CD14-positive monocyte (primary cell): ENCODE measurements at regions not wholly inside any gene's neighbourhood (a gene's known extent, or its start where the extent isn't known, plus 50 kb on each side); places are given as distances from the start of the nearest gene placed in this dataset.

Source experiments
- DNase-seq, 3 donors: peaks; one replicate each; pipeline ENCODE4 v3.0.0-alpha.2; 2011 to 2022
- H2AFZ ChIP-seq: 2 replicates; pipeline ENCODE4 v1.6.0; 2012; ENCODE audit warnings: mild to moderate bottlenecking, low read depth, low read length, inconsistent platforms; ENCODE audit not compliant: insufficient read depth, poor library complexity, severe bottlenecking
- H3K27ac ChIP-seq, 2 donors: 1 replicate in 1 of 2; 2 replicates in 1 of 2; pipeline ENCODE4 v1.5.1; 2012 to 2013; ENCODE audit warnings: low read length in 2 of 2, control low read depth in 1 of 2, inconsistent platforms in 1 of 2, low read depth in 1 of 2, mild to moderate bottlenecking in 1 of 2
- H3K27me3 ChIP-seq, 2 donors: one replicate each; pipeline versions ENCODE4 v1.6.0 to v1.6.1; 2011 to 2013; ENCODE audit warnings: low read length in 2 of 2; ENCODE audit not compliant: control insufficient read depth in 2 of 2, insufficient read depth in 2 of 2
- H3K36me3 ChIP-seq, 2 donors: replicated peaks in 1 of 2; 1 replicate in 1 of 2; 2 replicates in 1 of 2; pipeline versions ENCODE4 v1.5.1 to v1.6.1; 2012 to 2013; ENCODE audit warnings: low read length in 2 of 2, control low read depth in 1 of 2, inconsistent platforms in 1 of 2, mild to moderate bottlenecking in 1 of 2; ENCODE audit not compliant: insufficient read depth in 2 of 2, control insufficient read depth in 1 of 2
- H3K4me1 ChIP-seq, 2 donors: 1 replicate in 1 of 2; 2 replicates in 1 of 2; pipeline versions ENCODE4 v1.5.1 to v1.6.1; 2012 to 2013; ENCODE audit warnings: low read length in 2 of 2, control low read depth in 1 of 2, inconsistent platforms in 1 of 2, mild to moderate bottlenecking in 1 of 2, moderate library complexity in 1 of 2; ENCODE audit not compliant: insufficient read depth in 2 of 2, control insufficient read depth in 1 of 2
- H3K4me2 ChIP-seq: replicated peaks from 2 replicates; pipeline ENCODE3; 2012; ENCODE audit warnings: low read length, moderate library complexity, mild to moderate bottlenecking; ENCODE audit not compliant: poor library complexity, severe bottlenecking; ENCODE audit errors: extremely low read depth
- H3K4me3 ChIP-seq, 3 experiments: fragments of 200-600 bp in 1 of 3; sonication (generic) in 1 of 3; replicated peaks in 1 of 3; 1 replicate in 2 of 3; 2 replicates in 1 of 3; pipeline ENCODE4 v1.5.1; 2011 to 2013; ENCODE audit warnings: low read length in 3 of 3, mild to moderate bottlenecking in 3 of 3, control low read depth in 2 of 3, low read depth in 2 of 3, inconsistent platforms in 1 of 3, moderate library complexity in 1 of 3
- H3K79me2 ChIP-seq: 2 replicates; pipeline ENCODE4 v1.6.0; 2012; ENCODE audit warnings: mild to moderate bottlenecking, control low read depth, inconsistent platforms, low read length, moderate library complexity; ENCODE audit not compliant: insufficient read depth
- H3K9ac ChIP-seq: 2 replicates; pipeline ENCODE4 v1.6.0; 2017; ENCODE audit warnings: low read length, mild to moderate bottlenecking; ENCODE audit not compliant: insufficient read depth, poor library complexity, severe bottlenecking
- H3K9me3 ChIP-seq, 2 donors: replicated peaks in 1 of 2; 1 replicate in 1 of 2; 2 replicates in 1 of 2; pipeline versions ENCODE4 v1.5.1 to v1.6.1; 2012 to 2013; ENCODE audit warnings: low read length in 2 of 2, control low read depth in 1 of 2; ENCODE audit not compliant: control insufficient read depth in 1 of 2, insufficient read depth in 1 of 2
- H4K20me1 ChIP-seq: 2 replicates; pipeline ENCODE4 v1.6.0; 2012; ENCODE audit warnings: mild to moderate bottlenecking, low read length, control low read depth, moderate library complexity; ENCODE audit not compliant: insufficient read depth
- H3K27ac Mint-ChIP-seq, 7 donors: one replicate each; pipeline ENCODE4 v1.8.0; 2020; ENCODE audit warnings: mild to moderate bottlenecking in 7 of 7, mixed read lengths in 7 of 7, moderate library complexity in 6 of 7, inconsistent platforms in 2 of 7
- H3K27me3 Mint-ChIP-seq, 3 donors: one replicate each; pipeline ENCODE4 v1.8.0; 2021 to 2022; ENCODE audit warnings: low read depth in 3 of 3, mild to moderate bottlenecking in 3 of 3, mixed read lengths in 3 of 3, moderate library complexity in 3 of 3, inconsistent platforms in 1 of 3
- H3K36me3 Mint-ChIP-seq, 2 donors: one replicate each; pipeline ENCODE4 v1.8.0; 2020; ENCODE audit warnings: mixed read lengths in 2 of 2, inconsistent platforms in 1 of 2, mild to moderate bottlenecking in 1 of 2
- H3K4me1 Mint-ChIP-seq: one replicate; pipeline ENCODE4 v1.8.0; 2020; ENCODE audit warnings: mild to moderate bottlenecking, mixed read lengths
- H3K4me3 Mint-ChIP-seq, 2 donors: one replicate each; pipeline ENCODE4 v1.8.0; 2020; ENCODE audit warnings: mild to moderate bottlenecking in 2 of 2, mixed read lengths in 2 of 2, moderate library complexity in 1 of 2
- H3K9me3 Mint-ChIP-seq, 7 donors: one replicate each; pipeline ENCODE4 v1.8.0; 2020 to 2022; ENCODE audit warnings: mixed read lengths in 7 of 7, mild to moderate bottlenecking in 6 of 7, moderate library complexity in 6 of 7, inconsistent platforms in 2 of 7
- CTCF ChIP-seq: fragments of 200-600 bp; IDR thresholded peaks from one replicate; pipeline ENCODE4 v1.8.0; 2022; ENCODE audit warnings: antibody characterized with exemption, mild to moderate bottlenecking
- WGBS: methylation state at CpG from one replicate; pipeline ENCODE4 v1.1.5; 2013; ENCODE audit warnings: missing lambda C conversion rate; ENCODE audit not compliant: insufficient coverage; 5-methylcytosine and 5-hydroxymethylcytosine counted together
- intact Hi-C, 2 donors: fragments of 100-400 bp; cut with micrococcal nuclease; formaldehyde crosslinking; loops; one replicate each; pipeline versions ENCODE4 v1.15.0 to v1.15.1; 2023

- H3K36me3 ChIP-seq = no peaks in the 10 kb centered on the region
- no peak overlapping the region for H3K27ac ChIP-seq
- intact Hi-C loops = loop anchor here in 1 of 2 donors (10.0 kb wide), 3 partner anchors 212 to 582 kb away; no protein-coding TSS in a partner anchor
Observed at GRCh38 chr3:17846466-17846865, 104.0 kb upstream of the TBC1D5 start.

GRCh38 chr3:17845026-17845812 is 102.8 kb upstream of the TBC1D5 start:
- H3K4me3 ChIP-seq = no peak overlapping the region
- no peak overlapping the region for H3K27ac Mint-ChIP-seq
- no peak for DNase-seq
- no peak overlapping the region for H3K4me2 ChIP-seq
- H4K20me1 ChIP-seq = no peaks in the 10 kb centered on the region
- H3K27me3 ChIP-seq = no peaks in the 10 kb centered on the region
- H3K36me3 Mint-ChIP-seq = no peaks in the 10 kb centered on the region
- H3K4me3 Mint-ChIP-seq = no peak overlapping the region
- peaks cover 0 to 7% (median 2%) of the 10 kb centered on the region in 7 donors for H3K9me3 Mint-ChIP-seq
- H3K79me2 ChIP-seq = no peaks in the 10 kb centered on the region
- H3K9ac ChIP-seq = no peak overlapping the region
- H3K27me3 Mint-ChIP-seq = no peaks in the 10 kb centered on the region
- no peak for TF ChIP-seq CTCF
- no peak overlapping the region for H2AFZ ChIP-seq
- H3K27ac ChIP-seq = no peak overlapping the region
- no peaks in the 10 kb centered on the region for H3K36me3 ChIP-seq
- H3K9me3 ChIP-seq = no peaks in the 10 kb centered on the region
- H3K4me1 ChIP-seq = peaks cover 0 to 3% of the 10 kb centered on the region in 2 donors
- intact Hi-C loops = loop anchor here in 1 of 2 donors (10.0 kb wide), 3 partner anchors 210 to 580 kb away; no protein-coding TSS in a partner anchor
- H3K4me1 Mint-ChIP-seq = peaks cover 6% of the 10 kb centered on the region
- no CpG with 5 or more reads among the region's 5 CpGs for WGBS

More at GRCh38 chr3:17846466-17846865, 104.0 kb upstream of the TBC1D5 start:
- Histone ChIP-seq H3K4me1 (no peaks in the 10 kb centered on the region), H3K9ac (no peak overlapping the region), H2AFZ (no peak overlapping the region), H3K4me2 (no peak overlapping the region), H4K20me1 (no peaks in the 10 kb centered on the region), H3K4me3 (no peak overlapping the region), H3K27me3 (no peaks in the 10 kb centered on the region), H3K79me2 (no peaks in the 10 kb centered on the region), H3K9me3 (no peaks in the 10 kb centered on the region)
- no peak for DNase-seq
- Mint-ChIP-seq H3K4me3 (no peak overlapping the region), H3K4me1 (peaks cover 12% of the 10 kb centered on the region), H3K27me3 (no peaks in the 10 kb centered on the region), H3K36me3 (no peaks in the 10 kb centered on the region), H3K9me3 (peaks cover 0 to 10% (median 3%) of the 10 kb centered on the region in 7 donors), H3K27ac (no peak overlapping the region)
- WGBS = 90% methylated on average over 1 of the region's 4 CpGs
- TF ChIP-seq CTCF = no peak
